Dedifferentiated amniotic fluid mesenchymal stem cell (primary cell): ENCODE measurements at regions not wholly inside any gene's neighbourhood (a gene's known extent, or its start where the extent isn't known, plus 50 kb on each side); places are given as distances from the start of the nearest gene placed in this dataset.
"Not testable (repeated sequence)": the region's sequence is repeated elsewhere in the genome, so short reads cannot be mapped to it uniquely, and the experiment has no call there.

ENCODE experiments used
- DNase-seq: peaks from one replicate; pipeline ENCODE4 v3.0.0-alpha.2; 2016; ENCODE audit errors: extremely low spot score

DNA sequence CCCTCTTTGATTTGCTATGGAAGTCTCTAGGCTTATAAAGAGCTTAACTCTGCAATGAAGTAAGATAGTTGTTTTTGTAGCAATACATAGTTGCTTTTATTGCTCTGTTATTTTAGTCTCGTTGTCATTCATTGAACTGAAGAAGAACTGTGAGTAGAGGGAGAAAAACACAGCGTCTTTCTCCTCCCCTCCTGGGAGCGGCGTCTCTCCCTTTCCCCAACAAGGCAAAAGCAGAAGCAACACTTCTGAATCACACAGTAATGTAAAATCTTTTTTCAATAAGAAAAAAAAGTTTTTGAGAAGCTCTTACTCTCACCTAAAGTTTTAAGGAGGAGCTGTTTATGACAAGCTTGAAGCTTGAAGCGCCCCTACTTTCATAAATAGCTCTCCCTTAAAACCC is 119.3 kb upstream of the SLC7A14 start:
- DNase-seq = no peak

DNA sequence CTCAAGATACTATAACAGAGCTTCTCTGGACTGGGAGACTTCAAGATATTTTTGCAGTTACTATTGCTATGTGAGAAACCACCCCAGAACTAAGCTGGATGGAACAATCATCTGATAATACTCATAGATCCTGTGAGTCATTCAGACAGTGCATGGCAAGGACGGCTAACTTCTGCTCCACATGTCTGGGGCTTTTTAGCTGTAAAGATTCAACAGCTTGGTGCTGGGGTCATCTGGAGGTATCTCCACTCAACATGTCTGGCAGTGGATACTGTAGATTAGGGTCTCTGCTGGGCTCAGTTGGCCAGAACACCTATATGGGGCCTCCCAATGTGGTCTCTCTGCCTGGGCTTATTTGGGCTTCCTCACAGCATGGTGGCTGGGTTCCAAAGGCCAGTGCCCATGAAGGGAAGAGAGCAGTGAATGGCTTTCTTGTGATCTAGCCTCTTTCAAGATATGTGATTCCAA is 117.3 kb upstream of the SLC7A14 start:
- DNase-seq = peak; percentile 59

- no peak for DNase-seq
Observed at GRCh38 chr3:170701696-170702678, 116.1 kb upstream of the SLC7A14 start.

GRCh38 chr3:170700054-170700404 is 114.2 kb upstream of the SLC7A14 start:
- DNase-seq = no peak

DNA sequence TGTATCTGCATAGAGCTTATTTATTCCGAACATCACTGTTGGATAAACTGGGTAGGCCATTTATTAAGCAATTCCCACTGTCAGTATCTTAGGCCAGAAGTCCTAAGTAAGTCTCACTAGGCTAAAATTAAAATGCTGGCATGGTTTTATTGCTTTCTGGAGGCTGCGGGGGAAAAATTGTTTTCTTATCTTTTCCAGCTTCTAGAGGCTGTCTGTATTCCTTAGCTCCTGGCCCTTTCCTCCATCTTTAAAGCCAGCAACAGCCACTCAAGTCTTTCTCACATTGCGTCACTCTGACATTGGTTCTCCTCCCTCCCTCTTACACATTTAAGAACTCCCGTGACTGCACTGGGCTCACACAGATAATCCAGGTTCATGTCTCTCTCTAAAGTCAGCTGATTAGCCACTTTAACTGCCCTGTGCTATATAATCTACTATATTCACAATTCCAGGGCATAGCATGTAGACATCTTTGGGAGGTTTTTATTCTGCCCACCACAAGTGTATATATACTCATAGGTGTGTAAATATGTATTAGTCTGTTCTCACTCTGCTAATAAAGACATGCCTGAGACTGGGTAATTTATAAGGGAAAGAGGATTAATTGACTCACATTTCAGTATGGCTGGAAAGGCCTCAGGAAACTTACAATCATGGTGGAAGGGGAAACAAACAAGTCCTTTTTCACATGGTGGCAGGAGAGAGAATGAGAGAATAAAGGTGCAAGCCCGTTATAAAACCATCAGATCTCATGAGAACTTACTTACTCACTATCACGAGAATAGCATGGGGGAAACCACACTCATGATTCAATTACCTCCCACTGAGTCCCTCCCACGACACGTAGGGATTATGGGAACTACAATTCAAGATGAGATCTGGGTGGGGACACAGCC is 113.5 kb upstream of the SLC7A14 start:
- no peak for DNase-seq

GRCh38 chr3:170697908-170698307 is 112.0 kb upstream of the SLC7A14 start:
- no peak for DNase-seq

- peak; percentile 6 for DNase-seq
Observed at GRCh38 chr3:170697131-170697530, 111.3 kb upstream of the SLC7A14 start.

- DNase-seq = no peak
Observed at GRCh38 chr3:170695486-170696064, 109.7 kb upstream of the SLC7A14 start.

GRCh38 chr3:170692720-170693119 is 106.8 kb upstream of the SLC7A14 start:
- DNase-seq = no peak

- DNase-seq = no peak
Observed at GRCh38 chr3:170690661-170690981, 104.7 kb upstream of the SLC7A14 start.

GRCh38 chr3:170689893-170690660 is 104.2 kb upstream of the SLC7A14 start:
- no peak for DNase-seq

GRCh38 chr3:170689296-170689829 is 103.5 kb upstream of the SLC7A14 start:
- peak; percentile 93 for DNase-seq

- DNase-seq = not testable (repeated sequence)
Observed at GRCh38 chr3:170688222-170688621, 102.3 kb upstream of the SLC7A14 start.

GRCh38 chr3:170680593-170680992 is 94.7 kb upstream of the SLC7A14 start:
- DNase-seq = no peak

DNA sequence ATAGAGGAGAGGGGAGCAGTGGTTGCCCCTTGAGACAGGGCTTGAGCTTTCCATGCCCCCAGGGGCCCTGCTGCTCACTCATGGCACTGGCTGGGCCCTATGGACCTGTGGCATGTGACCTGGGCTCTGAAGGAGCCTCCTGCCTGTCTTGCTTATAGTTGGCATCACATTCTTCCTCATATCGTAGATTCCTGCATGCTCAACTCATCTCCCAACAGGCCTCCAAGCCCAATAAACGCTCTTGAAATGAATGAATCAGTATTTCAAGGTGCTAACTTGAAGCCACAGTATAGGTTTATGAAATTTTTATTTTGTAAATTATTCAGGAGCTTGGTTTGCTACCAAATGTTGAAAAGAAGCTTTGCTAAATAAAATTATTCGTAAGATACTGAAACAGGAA is 93.3 kb upstream of the SLC7A14 start:
- DNase-seq = no peak

DNA sequence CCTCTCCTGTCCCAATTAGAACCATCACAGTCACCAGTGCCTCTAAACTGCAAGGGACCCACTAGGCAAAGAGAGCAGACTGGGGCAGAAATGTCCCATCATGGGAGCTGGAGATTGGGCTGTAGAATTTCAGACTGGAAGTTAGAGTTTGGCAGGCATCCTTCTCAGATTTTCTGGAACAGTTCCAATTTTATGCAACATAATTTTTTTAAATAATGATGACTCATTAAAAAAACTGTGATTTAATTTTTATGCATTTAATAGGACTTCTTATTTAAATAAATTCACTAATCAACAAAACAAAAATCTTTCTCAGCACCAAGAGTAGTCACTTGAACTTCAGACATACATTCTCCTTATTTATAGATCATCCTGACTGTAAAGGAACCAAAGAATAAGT is 84.6 kb upstream of the SLC7A14 start:
- DNase-seq = no peak

DNA sequence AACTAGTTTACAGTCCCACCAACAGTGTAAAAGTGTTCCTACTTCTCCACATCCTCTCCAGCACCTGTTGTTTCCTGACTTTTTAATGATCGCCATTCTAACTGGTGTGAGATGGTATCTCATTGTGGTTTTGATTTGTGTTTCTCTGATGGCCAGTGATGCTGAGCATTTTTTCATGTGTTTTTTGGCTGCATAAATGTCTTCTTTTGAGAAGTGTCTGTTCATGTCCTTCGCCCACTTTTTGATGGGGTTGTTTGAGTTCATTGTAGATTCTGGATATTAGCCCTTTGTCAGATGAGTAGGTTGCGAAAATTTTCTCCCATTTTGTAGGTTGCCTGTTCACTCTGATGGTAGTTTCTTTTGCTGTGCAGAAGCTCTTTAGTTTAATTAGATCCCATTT is 77.1 kb upstream of the SLC7A14 start:
- DNase-seq = not testable (repeated sequence)

- no peak for DNase-seq
Observed at GRCh38 chr3:170660139-170660538, 74.3 kb upstream of the SLC7A14 start.

GRCh38 chr3:170657312-170657711 is 71.4 kb upstream of the SLC7A14 start:
- no peak for DNase-seq

DNA sequence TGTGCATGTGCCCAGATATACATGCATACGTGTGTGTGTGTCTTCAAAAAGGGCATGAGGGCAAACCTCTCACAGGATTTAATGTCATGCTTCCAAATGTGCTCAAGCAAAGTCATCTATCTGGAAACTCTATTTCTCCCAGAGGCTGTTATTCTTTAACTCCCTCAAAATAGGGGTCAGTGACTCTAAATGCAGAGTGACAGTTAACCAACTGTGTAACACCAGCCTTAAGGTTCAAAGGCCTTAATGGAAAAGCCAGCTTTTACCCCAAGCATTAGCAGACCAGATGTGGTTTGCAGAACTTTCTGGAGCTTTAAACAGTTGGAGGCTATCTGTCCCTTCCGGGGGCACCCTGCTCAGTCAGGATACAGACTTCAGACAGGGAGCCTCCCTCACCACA is 70.4 kb upstream of the SLC7A14 start:
- DNase-seq = no peak

DNA sequence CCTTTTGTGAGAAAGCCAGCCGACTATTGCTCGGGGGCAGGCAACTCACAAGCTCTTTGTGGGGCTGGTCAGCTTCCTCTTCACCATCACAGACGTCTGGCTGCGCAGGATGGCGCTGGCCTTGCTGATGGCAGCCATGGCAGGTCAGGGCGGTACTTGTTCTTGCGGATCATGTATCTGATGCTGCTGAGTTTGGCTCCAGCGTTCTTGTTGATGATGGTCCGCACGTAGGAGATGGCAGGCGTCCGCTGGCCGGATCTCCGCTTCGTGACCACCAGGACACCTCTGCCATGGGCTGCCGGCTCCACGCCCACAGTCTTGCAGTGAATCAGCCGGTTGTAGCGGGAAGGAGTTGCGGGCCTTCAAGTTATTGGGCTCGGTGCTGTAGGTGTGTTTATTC is 67.9 kb upstream of the SLC7A14 start:
- DNase-seq = no peak
